SK-N-SH (cell line): ENCODE measurements at regions not wholly inside any gene's neighbourhood (a gene's known extent, or its start where the extent isn't known, plus 50 kb on each side); places are given as distances from the start of the nearest gene placed in this dataset.

Source experiments
- CTCF ChIA-PET: fragments of 300-600, 350-600 bp; formaldehyde crosslinking; extraction: SDS; loops from one replicate; lab custom pipeline; 2021; lab: Yijun Ruan, JAX
- POLR2A ChIA-PET: fragments of 350-600 bp; sonication (Branson Sonifier 250); formaldehyde crosslinking; extraction: SDS; loops from one replicate; lab custom pipeline; 2020; ENCODE audit warnings: antibody characterized with exemption, inconsistent platforms; lab: Yijun Ruan, JAX
- DNase-seq: peaks from one replicate; pipeline ENCODE4 v3.0.0; 2012
- H2AFZ ChIP-seq: fragments of 200-600 bp; sonication (generic); 2 replicates; pipeline ENCODE4 v1.8.1; 2016; ENCODE audit warnings: antibody characterized with exemption, mild to moderate bottlenecking, low read depth
- H3F3A ChIP-seq: fragments of 200-600 bp; sonication (generic); replicated peaks from 2 replicates; pipeline ENCODE3; 2016; ENCODE audit warnings: antibody characterized with exemption, mild to moderate bottlenecking; ENCODE audit not compliant: insufficient read depth
- H3K27ac ChIP-seq, 2 experiments: fragments of 200-500 bp in 1 of 2; fragments of 200-600 bp in 1 of 2; sonication (Bioruptor generic) in 1 of 2; sonication (generic), shearing (Covaris generic) in 1 of 2; 2 replicates each; pipeline versions ENCODE4 v1.5.1 to v1.6.1; 2014 to 2016; ENCODE audit warnings: low read depth in 2 of 2, inconsistent platforms in 1 of 2, low read length in 1 of 2, mild to moderate bottlenecking in 1 of 2, mixed read lengths in 1 of 2
- H3K27me3 ChIP-seq: fragments of 200-600 bp; sonication (generic), shearing (Covaris generic); 2 replicates; pipeline ENCODE4 v1.6.1; 2016; ENCODE audit warnings: mixed run types; ENCODE audit not compliant: insufficient read depth
- H3K36me3 ChIP-seq, 2 experiments: fragments of 200-500 bp in 1 of 2; fragments of 200-600 bp in 1 of 2; sonication (Bioruptor generic) in 1 of 2; sonication (generic) in 1 of 2; replicated peaks in 1 of 2; 2 replicates each; pipeline versions ENCODE3 to v1.5.1; 2014 to 2016; ENCODE audit warnings: low read length in 1 of 2, mild to moderate bottlenecking in 1 of 2; ENCODE audit not compliant: insufficient read depth in 2 of 2, control insufficient read depth in 1 of 2
- H3K4me1 ChIP-seq, 2 experiments: fragments of 200-500 bp in 1 of 2; fragments of 200-600 bp in 1 of 2; sonication (Bioruptor generic) in 1 of 2; sonication (generic), shearing (Covaris generic) in 1 of 2; 2 replicates each; pipeline versions ENCODE4 v1.5.1 to v1.6.1; 2014 to 2016; ENCODE audit warnings: low read depth in 1 of 2, low read length in 1 of 2, mixed run types in 1 of 2; ENCODE audit not compliant: insufficient read depth in 2 of 2, control insufficient read depth in 1 of 2
- H3K4me2 ChIP-seq: fragments of 200-600 bp; sonication (generic), shearing (Covaris generic); 2 replicates; pipeline ENCODE4 v1.6.1; 2017; ENCODE audit warnings: mixed run types
- H3K4me3 ChIP-seq, 2 experiments: fragments of 200-500 bp in 1 of 2; fragments of 200-600 bp in 1 of 2; sonication (Bioruptor generic) in 1 of 2; sonication (generic), shearing (Covaris generic) in 1 of 2; 2 replicates each; pipeline versions ENCODE4 v1.5.1 to v1.8.1; 2014 to 2016; ENCODE audit warnings: low read depth in 2 of 2, inconsistent platforms in 1 of 2, low read length in 1 of 2, mild to moderate bottlenecking in 1 of 2, mixed read lengths in 1 of 2, moderate library complexity in 1 of 2
- H3K79me2 ChIP-seq: fragments of 200-600 bp; sonication (generic); 2 replicates; pipeline ENCODE4 v1.8.1; 2017; ENCODE audit warnings: mild to moderate bottlenecking; ENCODE audit not compliant: insufficient read depth
- H3K9ac ChIP-seq: fragments of 200-600 bp; sonication (generic); 2 replicates; pipeline ENCODE4 v1.6.1; 2017; ENCODE audit warnings: mixed run types
- H3K9me2 ChIP-seq: fragments of 200-600 bp; sonication (generic); 2 replicates; pipeline ENCODE4 v1.6.1; 2017; ENCODE audit warnings: mixed run types
- H3K9me3 ChIP-seq: fragments of 200-600 bp; sonication (generic); 2 replicates; pipeline ENCODE4 v1.6.1; 2017; ENCODE audit warnings: mixed run types, mild to moderate bottlenecking, moderate library complexity
- H4K20me1 ChIP-seq: fragments of 200-600 bp; sonication (generic); 2 replicates; pipeline ENCODE4 v1.6.1; 2017; ENCODE audit warnings: mild to moderate bottlenecking, mixed run types; ENCODE audit not compliant: insufficient read depth
- CHD2 ChIP-seq: fragments of 150-350 bp; IDR thresholded peaks from 2 replicates; pipeline ENCODE4 v1.6.1; 2018; ENCODE audit warnings: low read length; ENCODE audit not compliant: partially characterized antibody
- EP300 ChIP-seq, 2 experiments: IDR thresholded peaks; 2 replicates each; pipeline versions ENCODE4 v1.4.0 to v1.6.1; 2012; ENCODE audit warnings: borderline replicate concordance in 1 of 2, low read depth in 1 of 2, low read length in 1 of 2
- FOXJ3 ChIP-seq: sonication (generic); formaldehyde crosslinking; IDR thresholded peaks from 2 replicates; pipeline ENCODE4 v1.5.1; 2020; ENCODE audit warnings: mild to moderate bottlenecking, missing genetic modification reagents
- GABPA ChIP-seq: IDR thresholded peaks from 2 replicates; pipeline ENCODE4 v1.4.0; 2012; ENCODE audit warnings: low read depth, mild to moderate bottlenecking
- MXI1 ChIP-seq: IDR thresholded peaks from 2 replicates; pipeline ENCODE4 v1.6.1; 2012; ENCODE audit warnings: mild to moderate bottlenecking, low read depth, low read length, improper control_type of control experiment
- NRF1 ChIP-seq: IDR thresholded peaks from 2 replicates; pipeline ENCODE4 v1.6.1; 2012; ENCODE audit warnings: low read depth, mild to moderate bottlenecking, low read length
- PBX3 ChIP-seq: IDR thresholded peaks from 2 replicates; pipeline ENCODE4; 2012
- POLR2AphosphoS5 ChIP-seq: IDR thresholded peaks from 2 replicates; pipeline ENCODE4 v1.6.1; 2012; ENCODE audit warnings: low read depth, low read length
- RAD21 ChIP-seq: IDR thresholded peaks from 2 replicates; pipeline ENCODE4 v1.6.1; 2012; ENCODE audit warnings: mild to moderate bottlenecking, low read length
- REST ChIP-seq: IDR thresholded peaks from 2 replicates; pipeline ENCODE4 v1.6.1; 2012; ENCODE audit warnings: mild to moderate bottlenecking, low read depth, low read length, moderate library complexity
- RFX5 ChIP-seq: IDR thresholded peaks from 2 replicates; pipeline ENCODE4 v1.6.1; 2012; ENCODE audit warnings: mild to moderate bottlenecking, improper control_type of control experiment, low read length
- RXRA ChIP-seq: IDR thresholded peaks from 2 replicates; pipeline ENCODE4 v1.4.0; 2012; ENCODE audit warnings: low read depth, mild to moderate bottlenecking, borderline replicate concordance
- SMC3 ChIP-seq: IDR thresholded peaks from 2 replicates; pipeline ENCODE4 v1.6.1; 2012; ENCODE audit warnings: low read depth, low read length, improper control_type of control experiment
- TAF1 ChIP-seq: IDR thresholded peaks from 2 replicates; pipeline ENCODE4 v1.6.1; 2012; ENCODE audit warnings: low read depth, mild to moderate bottlenecking, low read length, moderate library complexity, borderline replicate concordance
- TCF12 ChIP-seq: IDR thresholded peaks from 2 replicates; pipeline ENCODE4 v1.4.0; 2012
- TEAD4 ChIP-seq: IDR thresholded peaks from 2 replicates; pipeline ENCODE4 v1.4.0; 2012; ENCODE audit warnings: mild to moderate bottlenecking, borderline replicate concordance; ENCODE audit not compliant: insufficient read depth
- USF2 ChIP-seq: fragments of 150-350 bp; IDR thresholded peaks from 2 replicates; pipeline ENCODE4 v1.6.1; 2017; ENCODE audit warnings: antibody characterized with exemption, low read length, low read depth, borderline replicate concordance
- YY1 ChIP-seq: IDR thresholded peaks from 2 replicates; pipeline ENCODE4 v1.4.0; 2012; ENCODE audit warnings: low read depth, mild to moderate bottlenecking
- WGBS: methylation state at CpG from one replicate; pipeline ENCODE4 v1.1.6; 2017; ENCODE audit warnings: low lambda C conversion rate; 5-methylcytosine and 5-hydroxymethylcytosine counted together
- TF ChIP-seq, protein P1 (sequence below): fragments of 200-600 bp; sonication (generic); IDR thresholded peaks from 2 replicates; pipeline ENCODE4 v1.6.1; 2017; ENCODE audit warnings: antibody characterized with exemption, mild to moderate bottlenecking, moderate library complexity

GRCh38 chr14:92240658-92241057 lies 82.3 kb upstream of the SLC24A4 start:
- Histone ChIP-seq H3K9me2 (no peaks in the 10 kb centered on the region), H2AFZ (no peak overlapping the region), H3K27me3 (peaks cover 57% of the 10 kb centered on the region), H3F3A (no peaks in the 10 kb centered on the region), H3K4me2 (no peak overlapping the region), H3K4me1 (no peaks in the 10 kb centered on the region)
- DNase-seq: no peak
- WGBS: 0% methylated on average over 5 of the region's 5 CpGs
- TF ChIP-seq USF2 (no peak), RFX5 (no peak)
- TF ChIP-seq, all 33 proteins: peak for 0
- Histone ChIP-seq H4K20me1 (no peaks in the 10 kb centered on the region), H3K4me3 (no peak overlapping the region), H3K9me3 (no peaks in the 10 kb centered on the region), H3K27ac (no peak overlapping the region), H3K9ac (no peak overlapping the region), H3K79me2 (no peaks in the 10 kb centered on the region), H3K36me3 (no peaks in the 10 kb centered on the region)
- CTCF ChIA-PET: interaction anchor here (0.8 kb wide), 2 partner anchors 17 to 56 kb away, joined by 3 read pairs; no protein-coding TSS in a partner anchor
- POLR2A ChIA-PET: no interaction called here

DNA sequence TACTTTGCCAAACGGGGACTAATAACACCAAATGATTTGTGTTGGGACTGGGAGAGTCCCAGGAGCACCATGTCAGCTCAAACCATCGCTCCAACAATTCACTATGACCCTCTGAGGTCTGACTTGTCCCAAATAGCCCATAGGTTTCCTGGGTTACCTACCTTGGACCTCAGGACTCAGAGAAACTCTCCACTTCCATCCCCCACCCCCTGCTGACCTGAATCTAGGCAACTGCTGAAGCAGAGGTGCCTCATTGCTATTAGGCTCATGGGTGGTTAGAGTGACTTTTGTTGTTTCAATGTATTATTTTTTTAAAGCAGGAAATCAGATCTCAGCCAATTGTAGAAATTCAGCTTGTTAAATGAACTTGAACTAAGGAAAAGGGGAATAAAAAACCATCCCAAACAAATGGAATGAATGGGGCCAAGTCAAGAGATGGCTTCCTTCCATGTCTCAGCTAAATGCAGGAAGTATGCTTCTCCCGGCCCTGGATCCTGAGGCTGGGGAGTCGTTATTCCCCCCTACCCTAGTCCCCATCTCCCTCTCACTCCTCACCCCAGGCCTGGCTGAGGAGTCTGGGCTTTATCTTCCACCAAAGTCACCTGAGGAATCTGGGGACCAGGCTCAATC lies 80.9 kb upstream of the SLC24A4 start:
- H3K9me2 ChIP-seq: no peaks in the 10 kb centered on the region
- H3K4me2 ChIP-seq: no peak overlapping the region
- H3K27ac ChIP-seq: no peak overlapping the region
- POLR2A ChIA-PET: no interaction called here
- peaks cover 42% of the 10 kb centered on the region; the same call in 1 of the 2 replicates for H3K27me3 ChIP-seq
- 0% methylated on average over 4 of the region's 4 CpGs for WGBS
- H3K9me3 ChIP-seq: no peaks in the 10 kb centered on the region
- no peak overlapping the region for H3K4me3 ChIP-seq
- no peaks in the 10 kb centered on the region for H3K4me1 ChIP-seq
- no peak for DNase-seq
- no peaks in the 10 kb centered on the region for H3F3A ChIP-seq
- H2AFZ ChIP-seq: no peak overlapping the region
- H4K20me1 ChIP-seq: no peaks in the 10 kb centered on the region
- H3K9ac ChIP-seq: no peak overlapping the region
- CTCF ChIA-PET: no interaction called here
- no peaks in the 10 kb centered on the region for H3K79me2 ChIP-seq
- no peaks in the 10 kb centered on the region for H3K36me3 ChIP-seq
- no peak for TF ChIP-seq PBX3
- no peak for TF ChIP-seq NRF1
- TF ChIP-seq GABPA: no peak
- no peak for TF ChIP-seq YY1
- TF ChIP-seq MXI1: no peak
- no peak for TF ChIP-seq REST
- no peak for TF ChIP-seq CHD2
- no peak for TF ChIP-seq TCF12
- no peak for TF ChIP-seq TAF1
- TF ChIP-seq TEAD4: no peak
- TF ChIP-seq USF2: no peak
- no peak for TF ChIP-seq POLR2AphosphoS5
- TF ChIP-seq, protein P1, sequence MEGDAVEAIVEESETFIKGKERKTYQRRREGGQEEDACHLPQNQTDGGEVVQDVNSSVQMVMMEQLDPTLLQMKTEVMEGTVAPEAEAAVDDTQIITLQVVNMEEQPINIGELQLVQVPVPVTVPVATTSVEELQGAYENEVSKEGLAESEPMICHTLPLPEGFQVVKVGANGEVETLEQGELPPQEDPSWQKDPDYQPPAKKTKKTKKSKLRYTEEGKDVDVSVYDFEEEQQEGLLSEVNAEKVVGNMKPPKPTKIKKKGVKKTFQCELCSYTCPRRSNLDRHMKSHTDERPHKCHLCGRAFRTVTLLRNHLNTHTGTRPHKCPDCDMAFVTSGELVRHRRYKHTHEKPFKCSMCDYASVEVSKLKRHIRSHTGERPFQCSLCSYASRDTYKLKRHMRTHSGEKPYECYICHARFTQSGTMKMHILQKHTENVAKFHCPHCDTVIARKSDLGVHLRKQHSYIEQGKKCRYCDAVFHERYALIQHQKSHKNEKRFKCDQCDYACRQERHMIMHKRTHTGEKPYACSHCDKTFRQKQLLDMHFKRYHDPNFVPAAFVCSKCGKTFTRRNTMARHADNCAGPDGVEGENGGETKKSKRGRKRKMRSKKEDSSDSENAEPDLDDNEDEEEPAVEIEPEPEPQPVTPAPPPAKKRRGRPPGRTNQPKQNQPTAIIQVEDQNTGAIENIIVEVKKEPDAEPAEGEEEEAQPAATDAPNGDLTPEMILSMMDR: no peak
- TF ChIP-seq SMC3: no peak
- TF ChIP-seq RAD21: no peak
- TF ChIP-seq FOXJ3 (CRISPR knock-in tag): no peak
- no peak for TF ChIP-seq EP300 (IDR thresholded peaks at IDR 0.05; ENCODE audit: borderline replicate concordance in 1 of 2, low read depth in 1 of 2, low read length in 1 of 2)
- no peak for TF ChIP-seq RXRA
